ENCODE measurements at regions not wholly inside any gene's neighbourhood (a gene's known extent, or its start where the extent isn't known, plus 50 kb on each side); places are given as distances from the start of the nearest gene placed in this dataset.
"Not testable (repeated sequence)": the region's sequence is repeated elsewhere in the genome, so short reads cannot be mapped to it uniquely, and the experiment has no call there.

DNA sequence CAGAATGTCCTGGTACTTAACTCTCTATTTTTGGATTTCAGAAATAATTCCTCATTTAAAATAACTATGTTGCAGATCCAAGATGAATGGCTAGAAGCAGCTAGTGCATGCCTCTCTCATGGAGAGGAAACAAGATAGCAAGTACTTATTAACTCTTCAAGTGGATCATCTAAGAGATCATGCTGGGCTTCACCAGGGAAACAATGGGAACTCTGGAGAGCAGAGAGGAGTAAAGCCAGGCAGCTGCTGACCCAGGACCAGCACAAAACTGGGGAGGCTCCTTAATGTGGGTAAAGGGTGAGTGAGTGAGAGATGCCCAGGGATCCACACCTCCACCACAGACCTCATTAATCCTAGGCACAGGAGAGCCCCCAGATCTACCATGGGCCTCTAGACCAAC, 897.8 kb upstream of the ACO1 start:
- TF ChIP-seq POLR2A (IDR thresholded peaks at IDR 0.05; ENCODE audit: low read length) = no peak
- TF ChIP-seq GATA1 (IDR thresholded peaks at IDR 0.05; ENCODE audit: low read depth, low read length) = no peak
- DNase-seq = no peak

GRCh38 chr9:31490551-31491106, 893.8 kb upstream of the ACO1 start:
- TF ChIP-seq GATA1 (IDR thresholded peaks at IDR 0.05; ENCODE audit: low read depth, low read length) = no peak
- TF ChIP-seq POLR2A (IDR thresholded peaks at IDR 0.05; ENCODE audit: low read length) = no peak
- no peak for DNase-seq

GRCh38 chr9:31492229-31492628, 892.2 kb upstream of the ACO1 start:
- DNase-seq = no peak
- TF ChIP-seq POLR2A (IDR thresholded peaks at IDR 0.05; ENCODE audit: low read length) (no peak), GATA1 (IDR thresholded peaks at IDR 0.05; ENCODE audit: low read depth, low read length) (no peak)

DNA sequence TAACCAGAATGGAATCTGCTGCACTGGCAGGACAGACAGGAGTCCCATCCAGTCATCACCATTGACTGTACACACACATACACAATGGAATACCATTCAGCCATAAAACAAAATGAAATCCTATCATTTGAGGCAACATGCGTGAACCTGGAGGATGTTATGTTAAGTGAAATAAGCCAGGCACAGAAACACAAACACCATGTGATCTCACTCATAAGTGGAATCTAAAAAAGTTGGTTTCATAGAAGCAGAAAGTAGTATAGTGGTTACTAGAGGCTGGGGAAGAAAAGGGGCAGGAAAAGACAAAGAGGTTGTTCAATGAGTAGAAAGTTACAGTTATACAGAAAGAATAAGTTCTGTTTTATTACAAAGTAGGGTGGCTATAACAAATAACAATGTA, 884.0 kb upstream of the ACO1 start:
- no peak for TF ChIP-seq POLR2A (IDR thresholded peaks at IDR 0.05; ENCODE audit: low read length)
- TF ChIP-seq GATA1 (IDR thresholded peaks at IDR 0.05; ENCODE audit: low read depth, low read length) = no peak
- DNase-seq = no peak

GRCh38 chr9:31519011-31519410, 865.4 kb upstream of the ACO1 start:
- TF ChIP-seq POLR2A (IDR thresholded peaks at IDR 0.05; ENCODE audit: low read length) = no peak
- no peak for TF ChIP-seq GATA1 (IDR thresholded peaks at IDR 0.05; ENCODE audit: low read depth, low read length)
- no peak for DNase-seq

DNA sequence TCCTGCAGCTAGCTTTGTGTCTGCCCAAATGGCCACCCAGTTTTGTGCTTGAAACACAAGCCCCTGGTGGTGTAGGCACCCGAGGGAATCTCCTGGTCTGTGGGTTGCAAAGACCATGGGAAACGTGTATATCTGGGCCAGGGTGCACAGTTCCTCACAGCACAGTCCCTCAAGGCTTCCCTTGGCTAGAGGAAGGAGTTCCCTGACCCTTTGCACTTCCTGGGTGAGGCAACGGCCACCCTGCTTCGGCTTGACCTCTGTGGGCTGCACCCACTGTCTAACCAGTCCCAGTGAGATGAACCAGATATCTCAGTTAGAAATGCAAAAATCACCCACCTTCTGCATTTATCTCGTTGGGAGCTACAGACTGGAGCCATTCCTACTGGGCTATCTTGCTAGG, 865.0 kb upstream of the ACO1 start:
- DNase-seq = no peak
- TF ChIP-seq GATA1 (IDR thresholded peaks at IDR 0.05; ENCODE audit: low read depth, low read length) (no peak), POLR2A (IDR thresholded peaks at IDR 0.05; ENCODE audit: low read length) (no peak)

- no peak for DNase-seq
- no peak for TF ChIP-seq GATA1 (IDR thresholded peaks at IDR 0.05; ENCODE audit: low read depth, low read length)
- no peak for TF ChIP-seq POLR2A (IDR thresholded peaks at IDR 0.05; ENCODE audit: low read length)
Measured at GRCh38 chr9:31519826-31520225, 864.6 kb upstream of the ACO1 start.

DNA sequence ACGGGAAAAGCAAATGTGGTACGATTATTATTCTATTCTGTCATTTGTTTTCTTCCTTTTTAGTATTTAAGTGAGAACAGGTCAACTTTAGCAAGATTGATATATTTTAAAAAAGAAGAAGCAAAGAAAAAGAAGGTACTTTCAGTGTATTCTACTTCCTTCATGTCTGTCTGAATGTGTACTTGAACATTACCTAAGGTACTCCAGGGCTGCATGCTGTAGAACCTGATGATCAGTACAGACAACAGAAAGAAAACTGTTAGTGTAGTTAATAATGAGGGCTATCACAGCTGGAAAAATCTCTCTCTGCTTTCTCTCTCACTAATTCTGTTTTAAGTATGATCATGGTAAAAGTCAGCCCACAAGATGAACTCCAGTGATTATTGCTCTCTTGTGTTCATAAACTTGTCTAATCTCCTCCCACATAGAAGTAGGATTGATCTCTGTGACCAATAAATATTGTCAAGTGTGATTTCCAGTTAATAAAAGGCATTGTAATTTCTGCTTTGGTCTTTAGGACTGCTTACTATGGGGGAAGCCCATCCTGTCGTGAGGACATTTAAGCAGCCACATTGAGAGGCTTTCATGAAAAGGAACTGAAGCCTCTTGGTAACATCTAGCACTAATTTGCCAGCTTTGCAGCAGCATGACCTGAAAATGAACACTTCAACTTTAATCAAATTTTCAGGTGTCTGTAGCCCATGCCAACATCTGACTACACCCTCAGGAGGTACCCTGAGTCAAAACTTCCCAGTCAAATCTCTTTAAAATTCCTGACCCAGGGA, 864.0 kb upstream of the ACO1 start:
- no peak for DNase-seq
- TF ChIP-seq POLR2A (IDR thresholded peaks at IDR 0.05; ENCODE audit: low read length) (no peak), GATA1 (IDR thresholded peaks at IDR 0.05; ENCODE audit: low read depth, low read length) (no peak)

- TF ChIP-seq POLR2A (IDR thresholded peaks at IDR 0.05; ENCODE audit: low read length) = no peak
- no peak for TF ChIP-seq GATA1 (IDR thresholded peaks at IDR 0.05; ENCODE audit: low read depth, low read length)
Measured at GRCh38 chr9:31535651-31536050, 848.8 kb upstream of the ACO1 start.

DNA sequence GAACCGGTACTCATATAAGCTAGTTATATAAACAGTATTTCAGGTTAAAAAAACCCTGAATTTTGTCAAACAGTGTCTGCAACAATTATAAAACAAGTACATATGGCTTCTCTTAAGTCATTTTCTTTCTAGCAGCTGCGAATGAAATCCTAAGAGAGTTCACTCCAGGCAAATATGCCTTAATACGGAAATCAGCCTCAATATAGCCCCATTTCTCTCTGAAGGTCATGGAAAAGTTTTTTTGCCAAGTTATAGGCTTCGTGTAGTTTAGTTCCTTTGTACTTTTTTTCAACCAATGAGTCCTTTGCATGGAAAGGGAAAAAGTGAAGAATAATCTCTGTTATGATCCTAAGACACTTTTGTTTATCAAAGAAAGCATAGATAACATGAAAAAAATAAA, 848.0 kb upstream of the ACO1 start:
- no peak for DNase-seq
- TF ChIP-seq GATA1 (IDR thresholded peaks at IDR 0.05; ENCODE audit: low read depth, low read length) (no peak), POLR2A (IDR thresholded peaks at IDR 0.05; ENCODE audit: low read length) (no peak)

More at GRCh38 chr9:31535651-31536050, 848.8 kb upstream of the ACO1 start:
- no peak for DNase-seq

DNA sequence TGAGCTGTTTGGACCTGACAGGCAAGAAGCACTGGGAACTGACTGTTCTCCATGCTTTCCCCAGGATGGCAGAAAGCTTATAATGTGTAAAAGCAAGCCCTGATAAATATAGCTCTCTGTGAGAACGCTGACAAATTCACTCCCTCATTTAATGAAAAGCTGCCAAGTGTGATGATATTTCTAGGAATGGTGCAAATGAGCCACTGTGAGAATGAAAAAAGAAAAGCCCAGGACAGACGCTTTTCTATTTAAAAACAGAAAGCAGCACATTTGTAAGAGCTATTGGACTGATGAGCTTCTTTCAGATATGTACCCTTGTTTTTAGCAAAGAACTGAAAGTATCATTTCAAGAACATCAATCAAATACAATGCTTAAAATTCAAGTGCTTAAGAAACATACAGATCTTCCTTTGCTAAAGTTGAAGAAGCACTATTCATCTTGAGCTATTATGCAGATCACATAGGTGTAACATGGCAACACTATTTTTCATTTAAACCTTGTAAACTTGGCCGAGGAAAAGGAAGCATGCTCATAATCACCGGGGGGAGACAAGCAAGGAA, 842.6 kb upstream of the ACO1 start:
- TF ChIP-seq POLR2A (IDR thresholded peaks at IDR 0.05; ENCODE audit: low read length) = no peak
- TF ChIP-seq GATA1 (IDR thresholded peaks at IDR 0.05; ENCODE audit: low read depth, low read length) = no peak
- DNase-seq = no peak

- no peak for DNase-seq
- TF ChIP-seq GATA1 (IDR thresholded peaks at IDR 0.05; ENCODE audit: low read depth, low read length) = no peak
- no peak for TF ChIP-seq POLR2A (IDR thresholded peaks at IDR 0.05; ENCODE audit: low read length)
Measured at GRCh38 chr9:31542384-31543055, 841.9 kb upstream of the ACO1 start.

GRCh38 chr9:31554941-31555340, 829.5 kb upstream of the ACO1 start:
- DNase-seq = no peak
- TF ChIP-seq GATA1 (IDR thresholded peaks at IDR 0.05; ENCODE audit: low read depth, low read length) (no peak), POLR2A (IDR thresholded peaks at IDR 0.05; ENCODE audit: low read length) (no peak)

GRCh38 chr9:31556667-31557463, 827.6 kb upstream of the ACO1 start:
- no peak for DNase-seq
- TF ChIP-seq POLR2A (IDR thresholded peaks at IDR 0.05; ENCODE audit: low read length) = no peak
- no peak for TF ChIP-seq GATA1 (IDR thresholded peaks at IDR 0.05; ENCODE audit: low read depth, low read length)

DNA sequence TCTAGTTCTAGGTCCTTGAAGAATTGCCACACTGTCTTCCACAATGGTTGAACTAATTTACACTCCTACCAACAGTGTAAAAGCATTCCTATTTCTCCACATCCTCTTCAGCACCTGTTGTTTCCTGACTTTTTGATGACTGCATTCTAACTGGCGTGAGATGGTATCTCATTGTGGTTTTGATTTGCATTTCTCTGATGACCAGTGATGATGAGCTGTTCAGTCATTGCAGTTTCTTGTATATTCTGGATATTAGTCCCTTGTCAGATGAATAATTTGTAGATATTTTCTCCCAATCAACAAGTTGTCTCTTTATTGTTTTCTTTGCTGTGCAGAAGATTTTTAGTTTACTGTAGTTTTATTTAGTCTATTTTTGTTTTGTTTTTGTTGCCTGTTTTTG, 812.3 kb upstream of the ACO1 start:
- not testable (repeated sequence) for DNase-seq

Measured in erythroblast (primary cell).